ENCODE measurements at regions not wholly inside any gene's neighbourhood (a gene's known extent, or its start where the extent isn't known, plus 50 kb on each side); places are given as distances from the start of the nearest gene placed in this dataset.
"Not testable (repeated sequence)": the region's sequence is repeated elsewhere in the genome, so short reads cannot be mapped to it uniquely, and the experiment has no call there.

DNA sequence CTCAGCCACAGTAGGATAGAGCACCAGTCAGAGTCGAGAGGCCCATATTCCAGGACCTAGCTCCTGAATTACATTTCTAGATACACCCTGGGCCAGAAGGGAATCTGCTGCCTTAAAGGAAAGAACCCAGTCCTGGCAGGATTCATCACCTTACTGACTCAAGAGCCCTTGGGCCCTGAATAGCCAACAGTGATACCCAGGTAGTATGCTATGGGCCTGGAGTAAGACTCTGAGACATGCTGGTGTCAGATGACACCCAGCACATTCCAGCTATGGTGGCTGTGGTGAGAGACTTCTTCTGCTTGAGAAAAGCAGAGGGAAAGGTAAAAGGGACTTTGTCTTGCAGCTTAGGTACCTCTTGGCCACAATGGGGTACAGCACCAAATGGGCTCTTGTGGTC, 192.5 kb downstream of the MSX2 start:
- DNase-seq (ENCODE audit: low read depth): not testable (repeated sequence)

DNA sequence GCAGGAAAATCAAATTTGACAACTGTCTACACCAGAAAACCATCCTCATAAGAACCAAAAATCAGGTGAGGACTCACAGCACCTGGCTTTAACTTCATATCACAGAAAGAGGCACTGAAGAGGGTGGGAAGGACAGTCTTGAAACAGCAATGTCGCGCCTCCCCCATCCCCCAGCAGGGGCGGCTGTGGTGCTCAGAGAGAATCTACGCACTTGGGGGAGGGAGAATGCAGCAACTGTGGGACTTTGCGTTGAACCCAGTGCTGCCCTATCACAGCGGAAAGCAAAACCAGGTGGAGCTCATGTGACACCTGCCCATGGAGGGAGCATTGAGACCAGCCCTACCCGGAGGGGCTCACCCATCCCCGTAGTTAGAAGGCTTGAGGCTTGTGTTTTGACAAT, 191.8 kb downstream of the MSX2 start:
- no peak for DNase-seq (ENCODE audit: low read depth)

DNA sequence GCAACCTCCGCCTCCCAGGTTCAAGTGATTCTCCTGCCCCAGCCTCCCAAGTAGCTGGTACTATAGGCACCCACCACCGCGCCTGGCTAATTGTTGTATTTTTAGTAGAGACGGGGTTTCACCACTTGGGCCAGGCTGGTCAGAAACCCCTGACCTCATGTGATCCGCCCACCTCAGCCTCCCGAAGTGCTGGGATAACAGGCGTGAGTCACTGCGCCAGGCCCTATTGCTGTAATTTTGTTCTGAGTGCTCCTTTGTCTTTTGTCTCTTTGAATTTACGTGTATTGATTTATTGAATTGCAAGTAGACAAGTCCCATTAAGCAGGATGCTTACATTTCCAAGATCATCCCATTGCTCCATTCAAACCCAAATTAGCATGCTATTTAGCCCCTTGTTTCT, 186.7 kb downstream of the MSX2 start:
- DNase-seq (ENCODE audit: low read depth): no peak

DNA sequence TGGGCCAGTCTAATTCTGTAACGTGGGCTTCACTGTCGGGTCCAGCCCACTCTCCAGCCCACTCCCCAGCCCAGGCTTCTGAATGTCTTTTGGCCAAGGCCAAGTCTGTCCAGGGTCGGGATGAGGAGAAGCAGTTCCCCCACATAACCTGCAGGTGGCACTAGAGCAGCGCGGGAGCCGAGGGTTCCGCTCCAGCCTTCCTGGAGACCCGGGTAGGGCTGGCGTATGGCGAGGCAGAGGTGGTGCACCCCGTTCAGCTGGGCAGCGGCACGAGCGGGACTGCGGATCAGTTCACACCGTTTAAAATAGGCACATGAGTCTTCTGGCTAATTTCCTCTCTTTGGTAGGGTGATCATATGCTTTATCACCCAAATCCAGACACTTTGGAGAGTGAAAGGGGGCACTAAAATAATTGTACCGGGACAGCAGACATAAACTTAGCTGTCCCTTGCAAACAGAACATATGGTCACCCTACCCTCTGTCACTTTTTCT, 185.9 kb downstream of the MSX2 start:
- DNase-seq (ENCODE audit: low read depth): no peak

DNA sequence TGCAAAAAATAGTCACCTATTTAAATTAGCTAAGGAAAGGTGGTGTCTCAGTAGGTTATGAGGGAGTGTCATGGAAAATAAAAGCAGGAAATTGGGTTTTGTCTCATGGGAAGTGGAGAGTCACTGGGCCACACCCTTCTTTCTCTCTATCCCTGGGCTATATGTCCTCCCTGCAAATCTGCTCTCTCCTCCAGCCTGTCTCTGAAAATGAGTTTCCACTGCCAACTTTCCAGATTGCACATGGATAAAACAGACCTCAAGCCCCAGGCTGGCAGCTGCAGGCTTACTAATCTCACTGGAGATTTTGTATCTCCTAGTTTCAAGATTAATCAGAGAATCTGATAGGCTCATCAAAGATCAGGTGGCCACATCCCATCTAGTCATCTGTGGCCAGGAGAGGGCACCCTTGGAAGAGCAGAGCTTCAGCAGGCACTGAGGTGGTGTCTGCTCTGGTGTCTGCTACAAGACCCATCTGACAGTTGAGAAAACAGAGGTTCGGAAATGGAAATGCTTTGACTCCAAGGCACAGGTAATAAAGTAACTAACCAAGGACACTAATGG, 178.9 kb downstream of the MSX2 start:
- DNase-seq (ENCODE audit: low read depth): no peak

DNA sequence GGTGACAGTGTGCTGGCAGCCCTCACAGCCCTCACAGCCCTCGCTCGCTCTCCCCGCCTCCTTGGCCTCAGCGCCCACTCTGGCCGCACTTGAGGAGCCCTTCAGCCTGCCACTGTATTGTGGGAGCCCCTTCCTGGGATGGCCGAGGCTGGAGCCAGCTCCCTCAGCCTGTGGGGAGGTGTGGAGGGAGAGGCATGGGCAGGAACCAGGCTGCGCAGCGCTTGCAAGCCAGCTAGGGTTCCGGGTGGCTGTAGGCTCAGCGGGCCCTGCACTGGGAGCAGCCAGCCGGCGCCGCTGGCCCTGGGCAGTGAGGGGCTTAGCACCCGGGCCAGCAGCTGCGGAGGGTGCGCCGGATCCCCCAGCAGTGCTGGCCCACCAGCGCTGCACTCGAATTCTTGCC, 177.0 kb downstream of the MSX2 start:
- no peak for DNase-seq (ENCODE audit: low read depth)

DNA sequence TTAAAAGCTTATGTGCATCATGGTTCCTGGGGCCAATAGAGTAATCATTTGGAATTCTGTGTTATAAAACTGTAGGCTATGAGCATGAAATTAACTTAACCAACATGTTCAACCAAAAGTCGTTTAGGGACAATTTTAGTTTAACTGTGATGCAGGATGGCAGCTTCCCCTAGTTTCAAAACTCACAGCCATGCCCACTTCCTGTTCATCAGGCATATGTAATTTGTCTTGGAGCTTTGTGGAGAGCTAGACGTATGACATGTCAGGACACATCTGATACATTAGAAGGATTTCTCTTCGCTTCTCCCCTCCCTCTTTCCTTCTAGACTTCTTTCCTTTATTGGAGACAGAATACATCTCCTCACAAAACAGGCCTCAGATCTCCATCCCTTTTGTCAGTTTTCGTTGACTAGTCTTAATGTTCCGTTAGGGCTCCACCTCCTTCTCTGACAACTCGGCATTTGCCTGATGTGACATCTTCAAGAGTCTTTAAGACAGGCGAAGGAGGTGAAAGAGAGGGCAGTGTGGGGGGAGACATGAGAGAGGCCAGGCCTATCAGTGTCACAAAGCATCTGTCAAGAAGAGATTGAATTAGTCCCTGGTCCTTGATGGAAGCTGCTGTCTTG, 176.0 kb downstream of the MSX2 start:
- no peak for DNase-seq (ENCODE audit: low read depth)

DNA sequence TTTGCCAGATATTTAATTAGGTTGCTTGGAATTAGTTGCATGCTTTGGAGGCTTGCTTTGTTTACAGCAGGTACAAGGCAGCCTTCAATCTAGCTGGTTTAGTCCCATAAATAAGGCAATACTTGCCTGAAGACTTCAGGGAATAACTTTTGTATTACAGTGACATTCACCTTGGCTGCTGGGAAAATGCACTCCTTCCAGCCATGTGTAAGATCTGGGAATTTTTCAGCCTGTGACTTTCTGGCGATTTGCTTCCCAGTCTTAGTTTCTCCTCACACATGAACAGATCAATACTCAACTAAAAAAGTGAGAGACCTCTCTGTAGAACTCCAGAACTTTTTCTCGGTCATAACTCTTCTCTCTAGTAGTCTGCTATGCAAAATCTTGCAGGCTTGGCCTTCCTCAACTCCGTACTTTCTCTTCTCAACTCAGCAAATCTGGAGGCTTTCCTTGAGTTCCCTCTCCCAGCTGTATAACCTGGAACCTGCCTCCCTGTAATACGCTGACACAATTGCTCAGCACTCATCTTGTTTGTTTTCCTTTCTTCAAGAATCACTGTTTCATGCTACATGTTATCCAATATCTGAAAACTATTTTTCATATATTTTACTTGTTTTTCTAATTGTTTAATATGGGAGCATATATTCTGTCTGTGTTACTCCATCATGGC, 173.0 kb downstream of the MSX2 start:
- no peak for DNase-seq (ENCODE audit: low read depth)

DNA sequence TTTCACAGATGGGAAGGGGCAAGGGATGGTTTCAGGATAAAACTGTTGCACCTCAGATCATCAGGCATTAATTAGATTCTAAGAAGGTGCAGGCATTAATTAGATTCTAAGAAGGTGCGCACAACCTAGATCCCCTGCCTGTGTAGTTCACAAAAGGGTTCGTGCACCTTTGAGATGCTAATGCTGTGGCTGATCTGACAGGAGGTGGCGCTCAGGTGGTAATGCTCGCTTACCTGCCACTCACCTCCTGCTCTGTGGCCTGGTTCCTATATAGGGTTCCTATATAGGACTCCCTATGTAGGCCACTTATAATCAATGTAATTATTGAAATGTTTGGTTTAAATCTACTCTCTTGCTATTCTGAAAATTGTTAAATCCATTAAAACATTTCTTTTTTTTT, 171.0 kb downstream of the MSX2 start:
- no peak for DNase-seq (ENCODE audit: low read depth)

DNA sequence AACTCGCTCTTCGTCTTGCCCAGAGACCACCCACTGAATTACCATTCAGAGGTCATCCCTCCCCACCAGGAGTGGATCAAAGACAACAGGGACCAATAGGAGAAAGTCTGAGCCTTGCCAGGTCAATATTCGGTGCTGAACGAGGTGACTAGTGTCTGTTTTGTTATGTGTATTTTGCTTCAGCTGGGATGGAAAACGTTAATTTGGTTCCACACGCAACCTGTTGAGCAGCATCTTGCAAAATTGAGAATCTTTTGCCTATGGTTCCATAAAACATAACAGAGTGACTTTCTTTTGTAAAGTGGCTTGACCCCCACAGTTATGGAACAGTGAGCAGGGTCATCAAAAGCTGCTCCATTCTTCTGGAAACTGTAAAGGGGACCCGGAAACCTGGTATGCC, 168.4 kb downstream of the MSX2 start:
- no peak for DNase-seq (ENCODE audit: low read depth)

DNA sequence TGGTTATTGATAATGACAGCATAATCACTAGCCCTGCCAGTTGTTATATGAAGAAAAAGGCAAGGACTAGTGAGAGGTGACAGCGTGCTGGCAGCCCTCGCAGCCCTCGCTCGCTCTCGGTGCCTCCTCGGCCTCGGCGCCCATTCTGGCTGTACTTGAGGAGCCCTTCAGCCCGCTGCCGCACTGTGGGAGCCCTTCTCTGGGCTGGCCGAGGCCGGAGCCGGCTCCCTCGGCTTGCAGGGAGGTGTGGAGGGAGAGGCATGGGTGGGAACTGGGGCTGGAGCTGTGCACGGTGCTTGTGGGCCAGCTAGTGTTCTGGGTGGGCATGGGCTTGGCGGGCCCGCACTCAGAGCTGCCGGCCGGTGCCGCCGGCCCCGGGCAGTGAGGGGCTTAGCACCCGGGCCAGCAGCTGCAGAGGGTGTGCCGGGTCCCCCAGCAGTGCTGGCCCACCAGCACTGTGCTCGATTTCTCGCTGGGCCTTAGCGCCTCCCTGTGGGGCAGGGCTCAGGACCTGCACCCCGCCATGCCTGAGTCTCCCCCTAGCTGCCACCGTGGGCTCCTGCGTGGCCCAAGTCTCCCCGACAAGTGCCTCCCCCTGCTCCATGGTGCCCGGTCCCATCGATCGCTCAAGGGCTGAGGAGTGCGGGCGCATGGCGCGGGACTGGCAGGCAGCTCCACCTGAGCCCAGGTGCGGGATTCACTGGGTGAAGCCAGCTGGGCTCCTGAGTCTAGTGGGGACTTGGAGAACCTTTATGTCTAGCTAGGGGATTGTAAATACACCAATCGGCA, 156.2 kb downstream of the MSX2 start:
- DNase-seq (ENCODE audit: low read depth): not testable (repeated sequence)

DNA sequence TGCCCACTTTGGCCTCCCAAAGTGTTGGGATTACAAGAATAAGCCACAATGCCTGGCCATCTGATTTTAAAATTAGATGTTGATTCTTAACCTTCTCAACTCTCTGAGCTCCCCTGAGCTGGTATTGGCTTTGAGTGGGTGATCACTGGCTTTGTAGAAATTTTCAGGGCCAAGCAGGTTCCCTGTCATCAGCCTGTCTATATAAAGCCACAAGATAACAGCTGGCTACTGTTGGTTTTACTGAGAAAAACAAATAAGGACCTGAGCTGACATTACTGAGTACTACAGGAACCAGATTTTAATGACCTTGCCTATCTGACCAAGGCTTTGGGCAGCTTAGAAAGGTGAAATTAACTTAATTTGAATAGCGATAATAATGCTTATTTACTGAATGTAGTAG, 153.6 kb downstream of the MSX2 start:
- no peak for DNase-seq (ENCODE audit: low read depth)

DNA sequence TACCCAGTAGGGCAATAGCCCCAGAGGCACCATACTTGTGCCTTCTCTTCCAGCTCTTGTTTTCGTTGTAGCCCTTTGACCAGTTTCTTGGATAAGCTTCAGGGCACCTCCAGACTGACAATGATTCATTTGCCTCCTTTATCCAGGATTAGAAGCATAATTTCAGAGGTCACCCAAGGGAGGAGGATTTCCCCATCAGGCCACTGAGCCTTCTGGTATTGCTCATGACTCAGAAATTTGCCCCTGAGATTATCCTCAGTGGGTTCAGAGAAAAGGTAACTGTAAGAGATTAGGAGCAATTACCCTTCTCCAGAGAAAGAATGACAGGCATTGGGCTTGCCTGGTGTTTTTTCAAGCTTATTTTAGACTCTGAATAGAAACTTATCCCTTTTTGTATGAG, 147.9 kb downstream of the MSX2 start:
- DNase-seq (ENCODE audit: low read depth): no peak

DNA sequence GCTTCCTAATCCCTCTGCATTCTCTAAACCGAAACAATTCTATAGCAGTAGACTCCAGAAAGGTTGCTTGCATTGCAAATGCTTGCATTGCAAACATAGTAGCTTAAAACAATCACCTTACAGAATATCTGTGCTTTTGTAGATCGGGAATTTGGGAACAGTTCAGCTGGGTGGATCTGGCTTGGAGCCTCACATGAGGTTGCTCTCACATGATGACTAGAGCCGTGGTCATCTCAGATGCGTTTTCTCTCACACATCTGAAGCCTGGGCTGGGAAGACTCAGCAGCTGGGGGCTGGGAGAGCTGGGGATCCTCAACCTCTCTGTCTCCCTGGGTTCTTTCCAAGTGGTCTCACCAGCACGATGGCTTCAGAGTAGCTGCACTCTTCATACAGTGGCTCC, 127.8 kb downstream of the MSX2 start:
- DNase-seq (ENCODE audit: low read depth): no peak

DNA sequence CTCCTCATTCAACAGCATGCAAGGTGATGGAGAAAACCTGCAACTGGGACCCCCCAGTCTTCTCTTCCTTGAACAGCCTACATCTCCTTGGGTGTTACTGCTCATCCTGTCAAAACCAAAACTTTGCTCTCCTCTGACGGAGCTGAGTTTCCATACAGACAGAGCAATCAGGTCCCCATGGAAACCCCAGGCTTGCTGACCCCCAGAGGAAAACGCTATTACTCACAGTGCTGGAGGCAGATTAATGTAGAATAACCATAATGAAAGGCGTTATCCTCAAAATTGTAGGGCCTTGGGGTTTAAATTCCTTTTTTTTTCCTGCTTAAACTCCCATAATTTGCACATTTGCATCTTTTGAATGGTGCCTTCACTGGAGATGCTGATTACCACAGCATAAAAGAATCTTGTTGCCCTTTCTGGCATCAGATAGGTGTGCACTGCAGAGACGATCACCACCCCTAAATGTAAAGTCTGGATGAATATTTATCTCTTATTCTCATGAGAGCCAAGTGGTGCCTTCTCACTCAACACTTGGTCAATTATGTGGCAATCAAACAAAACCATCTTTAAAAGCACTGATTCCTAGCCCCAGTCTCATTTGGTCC, 126.3 kb downstream of the MSX2 start:
- DNase-seq (ENCODE audit: low read depth): no peak

DNA sequence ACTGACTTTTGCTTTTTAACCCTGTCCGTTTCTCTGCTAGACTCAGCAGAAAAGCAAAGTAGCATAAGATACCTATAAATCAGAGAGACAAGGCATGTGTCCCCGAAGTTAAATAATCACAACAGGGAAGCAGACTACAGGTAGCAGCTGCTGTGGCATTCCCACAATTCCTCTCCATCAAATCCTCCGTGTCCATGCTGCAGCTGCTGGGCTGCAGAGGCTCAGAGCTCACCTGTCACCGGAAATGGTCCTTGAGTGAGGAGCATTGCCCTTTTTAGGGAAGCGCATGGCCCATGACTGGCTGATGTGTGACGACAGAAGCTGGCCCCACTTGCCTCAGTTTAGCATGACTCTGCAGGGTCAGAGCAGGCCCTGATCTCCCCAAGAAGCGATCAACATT, 125.0 kb downstream of the MSX2 start:
- DNase-seq (ENCODE audit: low read depth): no peak

DNA sequence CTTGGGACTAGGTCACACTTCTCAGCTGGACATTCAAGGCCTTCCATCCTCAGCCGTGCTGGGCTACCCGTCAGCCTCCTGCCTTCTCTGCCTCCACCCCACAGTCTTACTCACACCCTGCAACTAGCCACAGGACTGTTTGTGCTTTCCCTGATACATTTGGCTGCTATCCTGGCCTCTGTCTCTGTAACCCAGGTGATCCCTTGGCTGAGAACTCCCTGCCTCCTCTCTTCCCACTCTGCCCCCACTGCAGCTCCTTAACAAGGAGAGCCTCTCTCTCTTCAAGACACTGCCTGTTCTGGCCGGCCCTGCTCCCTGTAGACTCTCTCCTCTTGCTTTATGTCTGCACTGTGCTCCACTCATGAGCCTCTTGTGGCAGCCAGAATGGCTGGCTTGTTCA, 120.6 kb downstream of the MSX2 start:
- DNase-seq (ENCODE audit: low read depth): no peak

DNA sequence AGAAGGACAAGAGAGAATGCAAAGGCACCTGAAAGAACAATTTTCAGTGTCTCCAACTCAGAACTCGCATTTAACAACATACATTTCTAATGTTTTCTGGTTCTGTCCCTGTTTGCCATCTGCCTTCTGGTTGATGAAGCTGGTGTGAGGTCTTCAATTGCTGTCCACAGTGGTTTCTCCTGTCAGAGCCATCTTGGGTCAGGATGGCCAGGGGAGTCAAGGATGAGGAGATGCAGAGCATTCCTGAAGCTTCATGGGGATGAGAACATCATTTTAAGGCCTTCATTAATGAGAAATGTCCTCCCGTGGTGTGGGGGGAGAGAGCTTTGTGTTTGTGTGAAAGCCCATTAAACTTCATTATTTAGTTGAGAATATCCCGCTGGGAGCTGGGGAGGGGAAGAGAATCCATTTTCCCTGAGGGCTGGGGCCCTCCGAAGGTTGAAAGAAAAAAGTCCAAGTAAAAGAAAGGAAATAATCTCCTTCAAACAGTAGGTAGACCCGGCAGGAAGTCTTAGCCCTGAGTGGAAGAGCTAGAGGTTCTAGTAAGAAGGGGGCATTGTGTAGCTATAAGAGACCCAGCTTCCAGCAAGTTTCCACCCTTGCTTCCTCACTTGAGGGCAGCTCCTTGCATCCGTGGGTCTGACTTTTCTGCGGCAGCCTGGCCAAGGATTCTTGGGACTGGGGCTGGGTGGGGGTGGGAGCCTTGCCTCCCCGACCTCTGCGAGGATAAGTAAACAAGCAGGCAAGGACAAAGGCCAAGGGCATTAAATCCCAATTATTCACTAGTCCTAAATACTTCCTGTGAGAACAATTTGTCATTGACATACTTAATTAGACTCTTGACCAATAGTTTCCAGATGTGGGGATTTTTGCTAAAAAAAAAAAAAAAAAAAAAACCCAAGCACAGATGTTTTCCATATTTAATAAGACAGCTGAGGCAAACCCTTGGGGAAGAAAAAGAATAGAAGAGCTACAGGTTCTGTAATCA, 119.2 kb downstream of the MSX2 start:
- no peak for DNase-seq (ENCODE audit: low read depth)

DNA sequence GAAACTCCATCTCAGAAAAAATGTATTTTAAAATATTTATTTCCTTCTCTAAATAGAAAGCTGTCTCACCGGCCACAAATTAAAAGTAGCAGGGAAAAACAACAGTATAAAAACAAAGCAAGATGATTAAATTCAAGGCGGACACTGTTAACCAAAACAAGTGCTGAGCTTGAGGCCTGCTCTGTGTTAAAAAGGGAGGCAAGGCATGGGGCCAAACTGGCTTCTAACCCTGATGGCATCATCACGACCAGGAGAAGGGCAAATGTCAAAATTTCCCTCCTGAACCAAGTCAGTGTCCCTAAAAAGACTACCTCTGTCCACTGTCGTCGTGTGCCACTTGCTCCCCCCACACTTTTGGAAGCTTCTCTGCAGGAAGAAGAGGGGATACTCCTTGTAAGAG, 116.1 kb downstream of the MSX2 start:
- no peak for DNase-seq (ENCODE audit: low read depth)

DNA sequence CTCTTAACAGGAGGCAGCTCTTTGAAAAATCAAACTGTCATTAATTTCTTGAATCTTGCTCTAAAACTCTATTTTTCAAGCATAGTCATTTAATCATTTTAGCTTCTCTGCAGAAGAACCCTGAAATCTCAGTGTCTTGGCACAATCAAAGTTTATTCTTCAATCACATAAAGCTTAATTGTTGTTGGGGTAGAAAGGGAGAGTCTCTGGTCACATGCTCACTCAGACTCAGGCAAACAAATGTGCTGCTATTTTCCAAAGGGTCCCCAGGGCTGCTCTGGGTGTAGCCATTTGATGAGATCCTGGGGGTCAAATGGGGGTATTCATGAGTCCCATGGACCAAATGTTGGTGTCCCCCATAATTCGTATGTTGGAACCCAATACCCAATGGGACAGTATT, 114.8 kb downstream of the MSX2 start:
- no peak for DNase-seq (ENCODE audit: low read depth)

All from HS-5 (cell line).